ENCODE measurements at regions not wholly inside any gene's neighbourhood (a gene's known extent, or its start where the extent isn't known, plus 50 kb on each side); places are given as distances from the start of the nearest gene placed in this dataset.

- DNase-seq (ENCODE audit: low read depth, low spot score): no peak
- in situ Hi-C loops (cut with HindIII; ENCODE audit: low sequenced_read_pairs): no loop called here
- no peak overlapping the region for H3K4me3 ChIP-seq (ENCODE audit: low read depth, low read length)
- no peak for TF ChIP-seq CTCF (IDR thresholded peaks at IDR 0.05; ENCODE audit: low read depth, low read length)
These were observed 50.6 kb upstream of the GGTLC1 start for GRCh38 chr20:24039196-24039595.
